Upper lobe of right lung (tissue), 1 donor: ENCODE measurements at regions not wholly inside any gene's neighbourhood (a gene's known extent, or its start where the extent isn't known, plus 50 kb on each side); places are given as distances from the start of the nearest gene placed in this dataset.

Experiments used
- ATAC-seq: fragments of 200-7000 bp; cut with Tn5 transposase; one replicate; pipeline ENCODE4 v1.9.1; 2020; ENCODE audit warnings: mild to moderate bottlenecking, moderate library complexity
- DNase-seq: peaks from one replicate; pipeline ENCODE4 v3.0.0-alpha.2; 2020
- H3K27ac ChIP-seq: fragments of 200-600 bp; one replicate; pipeline ENCODE4 v1.8.0; 2022
- H3K27me3 ChIP-seq: fragments of 200-600 bp; one replicate; pipeline ENCODE4 v1.8.0; 2022; ENCODE audit warnings: mild to moderate bottlenecking
- H3K36me3 ChIP-seq: fragments of 200-600 bp; one replicate; pipeline ENCODE4 v1.8.0; 2022
- H3K4me1 ChIP-seq: fragments of 200-600 bp; one replicate; pipeline ENCODE4 v1.8.0; 2022
- H3K4me3 ChIP-seq: fragments of 200-600 bp; one replicate; pipeline ENCODE4 v1.8.0; 2022; ENCODE audit warnings: mild to moderate bottlenecking
- H3K9me3 ChIP-seq: fragments of 200-600 bp; one replicate; pipeline ENCODE4 v1.8.0; 2022
- CTCF ChIP-seq: fragments of 200-600 bp; IDR thresholded peaks from one replicate; pipeline ENCODE4 v1.8.0; 2022; ENCODE audit warnings: antibody characterized with exemption
- intact Hi-C: fragments of 100-400 bp; cut with DNase I; formaldehyde crosslinking; loops from one replicate; pipeline ENCODE4 v1.11.0; 2022
- donor health status: DM: no; HTN: yes; CAD: no; lungs with severe emphysema.

GRCh38 chr14:105849933-105850626 lies 323.7 kb downstream of the TMEM121 start:
- no peaks in the 10 kb centered on the region for H3K4me1 ChIP-seq
- no peak for ATAC-seq

DNA sequence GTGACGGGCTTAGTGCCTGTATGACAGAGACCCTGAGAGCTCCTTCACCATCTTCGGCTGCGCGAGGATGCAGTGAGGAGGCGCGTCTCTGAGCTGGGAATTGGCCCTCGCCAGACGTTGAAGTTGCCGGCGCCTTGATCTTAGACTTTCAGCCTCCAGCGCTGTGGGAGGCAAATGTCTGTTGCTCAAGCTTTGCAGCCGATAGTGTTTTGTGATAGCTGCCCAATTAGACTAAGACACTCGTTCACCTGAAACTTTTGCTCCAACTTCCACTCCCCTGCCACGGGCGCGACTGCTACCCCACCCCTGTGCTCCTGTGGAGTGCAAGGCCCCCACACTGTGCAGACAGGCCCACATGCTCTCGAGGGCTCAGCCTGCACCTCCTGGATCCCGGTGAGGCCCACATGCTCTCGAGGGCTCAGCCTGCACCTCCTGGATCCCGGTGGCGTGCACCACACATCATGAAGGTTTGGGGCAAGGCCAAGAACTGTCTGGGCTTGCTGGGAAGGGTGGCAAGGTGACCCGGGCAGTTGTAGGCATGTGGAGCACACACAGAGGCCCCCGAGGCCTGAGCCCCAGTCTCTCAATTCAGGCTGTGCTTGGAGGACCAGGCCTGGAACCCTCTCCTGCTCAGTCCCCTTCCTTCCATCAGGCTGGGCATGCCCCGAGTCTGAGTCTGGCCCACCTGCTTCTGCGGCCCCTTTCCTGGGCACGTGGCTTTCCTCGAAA lies 324.6 kb downstream of the TMEM121 start:
- Histone ChIP-seq H3K27me3 (no peaks in the 10 kb centered on the region), H3K4me1 (no peaks in the 10 kb centered on the region), H3K4me3 (no peak overlapping the region), H3K36me3 (no peaks in the 10 kb centered on the region), H3K27ac (no peak overlapping the region), H3K9me3 (no peaks in the 10 kb centered on the region)
- TF ChIP-seq CTCF: no peak
- intact Hi-C loops: no loop called here
- DNase-seq (no peak), ATAC-seq (no peak)

More at GRCh38 chr14:105849933-105850626, 323.7 kb downstream of the TMEM121 start:
- H3K27ac ChIP-seq: no peak overlapping the region
- no peak for TF ChIP-seq CTCF
- intact Hi-C loops: no loop called here
- H3K4me3 ChIP-seq: no peak overlapping the region
- no peaks in the 10 kb centered on the region for H3K27me3 ChIP-seq
- no peaks in the 10 kb centered on the region for H3K9me3 ChIP-seq
- no peak for DNase-seq
- H3K36me3 ChIP-seq: no peaks in the 10 kb centered on the region

- H3K4me1 ChIP-seq: no peaks in the 10 kb centered on the region
- DNase-seq: no peak
- no peaks in the 10 kb centered on the region for H3K27me3 ChIP-seq
- H3K36me3 ChIP-seq: no peaks in the 10 kb centered on the region
- TF ChIP-seq CTCF: no peak
- no peak for ATAC-seq
- H3K4me3 ChIP-seq: no peak overlapping the region
- intact Hi-C loops: no loop called here
- no peaks in the 10 kb centered on the region for H3K9me3 ChIP-seq
- H3K27ac ChIP-seq: no peak overlapping the region
These were observed 325.5 kb downstream of the TMEM121 start for GRCh38 chr14:105851716-105852377.

DNA sequence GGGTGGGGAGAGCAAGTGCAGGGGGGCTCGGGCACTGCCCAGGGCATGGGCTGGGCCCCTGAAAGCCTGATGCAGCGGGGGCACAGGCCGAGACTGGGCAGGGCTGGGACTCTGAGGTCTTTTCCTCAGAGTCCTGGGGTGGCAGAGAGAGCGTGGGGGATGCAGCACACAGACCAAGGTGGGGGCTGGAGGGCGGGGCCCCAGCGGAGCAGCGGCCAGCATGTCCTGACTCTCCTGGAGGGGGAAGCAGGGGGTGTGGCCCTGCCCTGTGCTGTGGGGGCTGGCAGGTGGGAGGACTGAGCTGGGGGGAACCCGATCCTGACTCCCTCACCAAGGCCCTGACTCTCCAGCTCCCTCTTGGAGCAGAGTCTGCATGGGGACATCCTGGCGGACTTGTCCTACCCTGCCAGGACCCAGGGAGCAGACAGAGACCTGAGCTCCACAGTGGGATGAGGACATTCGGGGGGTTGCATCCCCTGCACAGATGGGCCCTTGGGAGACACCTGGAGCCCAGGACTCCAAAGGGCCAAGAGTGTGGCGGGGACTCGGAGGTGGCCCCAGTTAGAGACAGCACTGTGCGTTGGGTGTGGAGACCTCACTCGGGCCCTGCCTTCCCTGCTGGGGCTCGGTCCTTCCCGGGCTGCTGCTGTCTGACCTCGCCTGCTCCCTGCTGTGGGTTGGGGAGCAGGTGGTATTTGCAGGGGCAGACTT lies 326.1 kb downstream of the TMEM121 start:
- intact Hi-C loops: no loop called here

More for the DNA sequence above, 326.1 kb downstream of the TMEM121 start:
- Histone ChIP-seq H3K36me3 (no peaks in the 10 kb centered on the region), H3K4me1 (no peaks in the 10 kb centered on the region), H3K27ac (no peak overlapping the region), H3K27me3 (no peaks in the 10 kb centered on the region), H3K9me3 (no peaks in the 10 kb centered on the region), H3K4me3 (no peak overlapping the region)
- TF ChIP-seq CTCF: no peak
- peak; percentile 61 for DNase-seq
- ATAC-seq: no peak
